Esophagus mucosa (tissue), 1 donor: ENCODE measurements at regions not wholly inside any gene's neighbourhood (a gene's known extent, or its start where the extent isn't known, plus 50 kb on each side); places are given as distances from the start of the nearest gene placed in this dataset.

Source experiments
- ATAC-seq: fragments of 200-7000 bp; cut with Tn5 transposase; one replicate; pipeline ENCODE4 v1.9.1; 2020
- donor health status: DM: yes; HTN: yes; CAD: no.

GRCh38 chr5:167603135-167603534 is 688.3 kb upstream of the WWC1 start:
- no peak for ATAC-seq

- ATAC-seq: peak; percentile 77
These were observed 682.8 kb upstream of the WWC1 start for GRCh38 chr5:167608390-167609272.

GRCh38 chr5:167614294-167615021 is 677.0 kb upstream of the WWC1 start:
- ATAC-seq: no peak

- no peak for ATAC-seq
These were observed 675.2 kb upstream of the WWC1 start for GRCh38 chr5:167616043-167616890.

GRCh38 chr5:167623354-167623753 is 668.1 kb upstream of the WWC1 start:
- no peak for ATAC-seq

- ATAC-seq: no peak
These were observed 667.4 kb upstream of the WWC1 start for GRCh38 chr5:167624053-167624452.

- ATAC-seq: no peak
These were observed 664.9 kb upstream of the WWC1 start for GRCh38 chr5:167626341-167627123.

GRCh38 chr5:167629634-167630033 is 661.8 kb upstream of the WWC1 start:
- ATAC-seq: peak; percentile 47

GRCh38 chr5:167631191-167631590 is 660.3 kb upstream of the WWC1 start:
- ATAC-seq: no peak

- ATAC-seq: no peak
These were observed 658.3 kb upstream of the WWC1 start for GRCh38 chr5:167633114-167633513.

- peak; percentile 15 for ATAC-seq
These were observed 657.5 kb upstream of the WWC1 start for GRCh38 chr5:167633931-167634341.

- ATAC-seq: no peak
These were observed 657.0 kb upstream of the WWC1 start for GRCh38 chr5:167634432-167634831.

GRCh38 chr5:167638816-167639215 is 652.6 kb upstream of the WWC1 start:
- ATAC-seq: no peak

GRCh38 chr5:167639273-167639672 is 652.2 kb upstream of the WWC1 start:
- no peak for ATAC-seq

GRCh38 chr5:167639766-167640165 is 651.7 kb upstream of the WWC1 start:
- ATAC-seq: no peak

GRCh38 chr5:167642181-167642580 is 649.3 kb upstream of the WWC1 start:
- no peak for ATAC-seq

- no peak for ATAC-seq
These were observed 648.5 kb upstream of the WWC1 start for GRCh38 chr5:167642779-167643517.

- no peak for ATAC-seq
These were observed 647.7 kb upstream of the WWC1 start for GRCh38 chr5:167643631-167644280.

- peak; percentile 74 for ATAC-seq
These were observed 646.8 kb upstream of the WWC1 start for GRCh38 chr5:167644619-167645018.

GRCh38 chr5:167649471-167649870 is 642.0 kb upstream of the WWC1 start:
- ATAC-seq: no peak

GRCh38 chr5:167652690-167653089 is 638.8 kb upstream of the WWC1 start:
- ATAC-seq: no peak
